Calu3 (cell line): ENCODE measurements at regions not wholly inside any gene's neighbourhood (a gene's known extent, or its start where the extent isn't known, plus 50 kb on each side); places are given as distances from the start of the nearest gene placed in this dataset.

ENCODE experiments used
- BruUV-seq: library from RNA; stranded (reverse); fragments of 400-500 nt; replicated peaks from 2 replicates; lab custom pipeline; 2021; lab: Mats Ljungman, UMichigan
- CTCF ChIA-PET: fragments of 300-600 bp; sonication (Branson Sonifier 250); formaldehyde crosslinking; loops from one replicate; lab custom pipeline; 2022; ENCODE audit warnings: antibody characterized with exemption; lab: Charles Lee
- DNase-seq: peaks from one replicate; pipeline ENCODE4 v3.0.0; 2022
- H3K27ac Mint-ChIP-seq: one replicate; pipeline ENCODE4 v1.8.0; 2022; ENCODE audit warnings: mixed read lengths; ENCODE audit not compliant: unreplicated experiment
- H3K27me3 Mint-ChIP-seq: one replicate; pipeline ENCODE4 v1.8.0; 2022; ENCODE audit warnings: mixed read lengths; ENCODE audit not compliant: unreplicated experiment
- H3K36me3 Mint-ChIP-seq: one replicate; pipeline ENCODE4 v1.8.0; 2022; ENCODE audit warnings: mild to moderate bottlenecking, moderate library complexity, mixed read lengths; ENCODE audit not compliant: insufficient read depth, unreplicated experiment
- H3K4me1 Mint-ChIP-seq: one replicate; pipeline ENCODE4 v1.8.0; 2022; ENCODE audit warnings: mild to moderate bottlenecking, low read depth, mixed read lengths; ENCODE audit not compliant: unreplicated experiment
- H3K4me3 Mint-ChIP-seq: one replicate; pipeline ENCODE4 v1.8.0; 2022; ENCODE audit warnings: mild to moderate bottlenecking, low read depth, moderate library complexity, mixed read lengths; ENCODE audit not compliant: unreplicated experiment
- H3K9me3 Mint-ChIP-seq: one replicate; pipeline ENCODE4 v1.8.0; 2022; ENCODE audit warnings: low read depth, mixed read lengths; ENCODE audit not compliant: unreplicated experiment
- intact Hi-C: fragments of 100-400 bp; cut with micrococcal nuclease; formaldehyde crosslinking; loops from one replicate; pipeline ENCODE4 v1.10.0; 2022; ENCODE audit not compliant: unreplicated experiment
- TF ChIP-seq, protein P1 (sequence below): fragments of 200-600 bp; IDR thresholded peaks from one replicate; pipeline ENCODE4 v1.8.0; 2022; ENCODE audit warnings: antibody characterized with exemption; ENCODE audit not compliant: unreplicated experiment

DNA sequence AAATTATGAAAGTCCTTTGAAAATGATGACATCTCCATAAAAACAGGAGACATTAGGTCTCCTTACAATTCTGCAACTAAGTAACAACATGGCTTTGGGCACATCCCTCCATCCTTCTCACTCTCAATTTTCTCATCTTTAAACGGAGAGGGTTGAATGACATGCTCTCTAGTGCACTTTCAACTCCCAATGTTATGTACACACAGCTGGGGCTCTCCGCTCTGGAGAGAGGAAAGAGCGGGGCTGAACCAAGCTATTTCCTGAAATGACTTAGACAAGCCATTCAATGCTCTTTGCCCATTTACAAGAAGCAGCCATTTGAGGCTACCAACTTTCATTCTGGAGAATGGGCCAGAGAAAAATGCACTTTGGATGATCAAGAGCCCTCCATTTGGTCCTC lies 144.2 kb upstream of the BNIP2 start:
- Mint-ChIP-seq H3K36me3 (no peaks in the 10 kb centered on the region), H3K4me3 (no peak overlapping the region), H3K4me1 (no peaks in the 10 kb centered on the region), H3K27me3 (peaks cover 74% of the 10 kb centered on the region), H3K9me3 (no peaks in the 10 kb centered on the region), H3K27ac (no peak overlapping the region)
- no TSS peak for BruUV-seq
- TF ChIP-seq, protein P1, sequence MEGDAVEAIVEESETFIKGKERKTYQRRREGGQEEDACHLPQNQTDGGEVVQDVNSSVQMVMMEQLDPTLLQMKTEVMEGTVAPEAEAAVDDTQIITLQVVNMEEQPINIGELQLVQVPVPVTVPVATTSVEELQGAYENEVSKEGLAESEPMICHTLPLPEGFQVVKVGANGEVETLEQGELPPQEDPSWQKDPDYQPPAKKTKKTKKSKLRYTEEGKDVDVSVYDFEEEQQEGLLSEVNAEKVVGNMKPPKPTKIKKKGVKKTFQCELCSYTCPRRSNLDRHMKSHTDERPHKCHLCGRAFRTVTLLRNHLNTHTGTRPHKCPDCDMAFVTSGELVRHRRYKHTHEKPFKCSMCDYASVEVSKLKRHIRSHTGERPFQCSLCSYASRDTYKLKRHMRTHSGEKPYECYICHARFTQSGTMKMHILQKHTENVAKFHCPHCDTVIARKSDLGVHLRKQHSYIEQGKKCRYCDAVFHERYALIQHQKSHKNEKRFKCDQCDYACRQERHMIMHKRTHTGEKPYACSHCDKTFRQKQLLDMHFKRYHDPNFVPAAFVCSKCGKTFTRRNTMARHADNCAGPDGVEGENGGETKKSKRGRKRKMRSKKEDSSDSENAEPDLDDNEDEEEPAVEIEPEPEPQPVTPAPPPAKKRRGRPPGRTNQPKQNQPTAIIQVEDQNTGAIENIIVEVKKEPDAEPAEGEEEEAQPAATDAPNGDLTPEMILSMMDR, result no peak
- CTCF ChIA-PET, result no interaction called here
- intact Hi-C loops, result no loop called here
- DNase-seq, result no peak

- TF ChIP-seq, protein P1, result no peak
- H3K9me3 Mint-ChIP-seq, result no peaks in the 10 kb centered on the region
- peaks cover 50% of the 10 kb centered on the region for H3K27me3 Mint-ChIP-seq
- no TSS peak for BruUV-seq
- CTCF ChIA-PET, result interaction anchor here (0.7 kb wide), 1 partner anchor 29 kb away, joined by 3 read pairs; no protein-coding TSS in a partner anchor
- no peak overlapping the region for H3K27ac Mint-ChIP-seq
- H3K4me3 Mint-ChIP-seq, result no peak overlapping the region
- H3K4me1 Mint-ChIP-seq, result no peaks in the 10 kb centered on the region
- intact Hi-C loops, result no loop called here
- H3K36me3 Mint-ChIP-seq, result no peaks in the 10 kb centered on the region
- DNase-seq, result no peak
These were observed 141.8 kb upstream of the BNIP2 start for GRCh38 chr15:59830873-59831272.

- CTCF ChIA-PET, result no interaction called here
- TF ChIP-seq, protein P1, result no peak
- no TSS peak for BruUV-seq
- H3K4me1 Mint-ChIP-seq, result no peaks in the 10 kb centered on the region
- DNase-seq, result no peak
- H3K9me3 Mint-ChIP-seq, result no peaks in the 10 kb centered on the region
- H3K4me3 Mint-ChIP-seq, result no peak overlapping the region
- H3K27me3 Mint-ChIP-seq, result peaks cover 46% of the 10 kb centered on the region
- intact Hi-C loops, result no loop called here
- no peaks in the 10 kb centered on the region for H3K36me3 Mint-ChIP-seq
- no peak overlapping the region for H3K27ac Mint-ChIP-seq
These were observed 141.0 kb upstream of the BNIP2 start for GRCh38 chr15:59830098-59830497.

GRCh38 chr15:59828861-59829260 lies 139.7 kb upstream of the BNIP2 start:
- no TSS peak for BruUV-seq
- DNase-seq, result no peak
- H3K36me3 Mint-ChIP-seq, result no peaks in the 10 kb centered on the region
- H3K4me1 Mint-ChIP-seq, result no peaks in the 10 kb centered on the region
- CTCF ChIA-PET, result no interaction called here
- TF ChIP-seq, protein P1, result no peak
- no peaks in the 10 kb centered on the region for H3K9me3 Mint-ChIP-seq
- H3K4me3 Mint-ChIP-seq, result no peak overlapping the region
- no peak overlapping the region for H3K27ac Mint-ChIP-seq
- intact Hi-C loops, result loop anchor here (10.0 kb wide), 1 partner anchor 346 kb away; no protein-coding TSS in a partner anchor
- peaks cover 34% of the 10 kb centered on the region for H3K27me3 Mint-ChIP-seq
